ENCODE measurements at regions not wholly inside any gene's neighbourhood (a gene's known extent, or its start where the extent isn't known, plus 50 kb on each side); places are given as distances from the start of the nearest gene placed in this dataset.

DNA sequence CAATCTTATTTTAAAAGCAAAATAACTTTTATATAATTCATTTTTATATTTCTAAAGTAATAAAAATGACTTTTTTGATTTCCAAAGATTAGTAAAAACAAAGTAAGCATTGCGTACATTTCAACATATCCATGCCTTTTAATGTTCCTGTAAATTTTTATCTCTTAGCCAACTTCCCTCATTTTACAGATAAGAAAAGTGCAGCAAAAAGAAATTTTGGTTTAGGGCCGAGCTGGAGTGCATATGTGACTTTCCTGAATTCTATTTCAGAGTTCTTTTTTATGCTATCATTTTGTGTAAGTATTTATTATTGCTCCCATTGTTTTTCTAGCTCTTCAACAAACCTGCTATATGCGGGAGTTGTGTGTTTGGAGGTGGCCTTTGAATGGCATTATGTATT is 195.3 kb downstream of the NHLRC3 start:
- H3K4me2 ChIP-seq (ENCODE audit: extremely low read depth, insufficient read depth, low read length), result no peak overlapping the region
- H3K9ac ChIP-seq (ENCODE audit: insufficient read depth, low read length), result no peak overlapping the region
- H3K36me3 ChIP-seq (ENCODE audit: control insufficient read depth, insufficient read depth, low read length), result no peaks in the 10 kb centered on the region
- H2AFZ ChIP-seq (ENCODE audit: low read length), result no peak overlapping the region
- no peaks in the 10 kb centered on the region for H4K20me1 ChIP-seq (ENCODE audit: control insufficient read depth, extremely low read depth, insufficient read depth, low read length)
- TF ChIP-seq CTCF (conservative IDR thresholded peaks at IDR 0.05 in 1 of 2, IDR thresholded peaks at IDR 0.05 in 1 of 2; ENCODE audit: low read depth in 1 of 2, low read length in 2 of 2), result no peak
- TF ChIP-seq EZH2 (IDR thresholded peaks at IDR 0.05; ENCODE audit: low read length, missing control alignments), result no peak
- H3K27me3 ChIP-seq (ENCODE audit: control insufficient read depth, insufficient read depth, low read length), result no peaks in the 10 kb centered on the region
- DNase-seq (ENCODE audit: low read depth in 2 of 2), result no peak
- no peak overlapping the region for H3K4me3 ChIP-seq (replicated peaks in 1 of 4; ENCODE audit: control extremely low read depth in 1 of 4, insufficient read depth in 1 of 4, low read depth in 3 of 4, low read length in 4 of 4)
- H3K4me1 ChIP-seq (ENCODE audit: control insufficient read depth, extremely low read depth, insufficient read depth, low read length), result no peaks in the 10 kb centered on the region
- H3K9me3 ChIP-seq (ENCODE audit: control insufficient read depth, insufficient read depth, low read depth, low read length), result no peaks in the 10 kb centered on the region
- H3K79me2 ChIP-seq (ENCODE audit: control insufficient read depth, insufficient read depth, low read length), result no peaks in the 10 kb centered on the region
- H3K27ac ChIP-seq (ENCODE audit: insufficient read depth, low read length), result no peak overlapping the region

- Histone ChIP-seq H3K36me3 (ENCODE audit: control insufficient read depth, insufficient read depth, low read length) (no peaks in the 10 kb centered on the region), H3K27me3 (ENCODE audit: control insufficient read depth, insufficient read depth, low read length) (no peaks in the 10 kb centered on the region), H3K9me3 (ENCODE audit: control insufficient read depth, insufficient read depth, low read depth, low read length) (no peaks in the 10 kb centered on the region), H3K9ac (ENCODE audit: insufficient read depth, low read length) (no peak overlapping the region), H3K4me3 (replicated peaks in 1 of 4; ENCODE audit: control extremely low read depth in 1 of 4, insufficient read depth in 1 of 4, low read depth in 3 of 4, low read length in 4 of 4) (no peak overlapping the region), H3K4me2 (ENCODE audit: extremely low read depth, insufficient read depth, low read length) (no peak overlapping the region), H3K4me1 (ENCODE audit: control insufficient read depth, extremely low read depth, insufficient read depth, low read length) (no peaks in the 10 kb centered on the region), H3K79me2 (ENCODE audit: control insufficient read depth, insufficient read depth, low read length) (no peaks in the 10 kb centered on the region), H4K20me1 (ENCODE audit: control insufficient read depth, extremely low read depth, insufficient read depth, low read length) (no peaks in the 10 kb centered on the region), H3K27ac (ENCODE audit: insufficient read depth, low read length) (no peak overlapping the region), H2AFZ (ENCODE audit: low read length) (no peak overlapping the region)
- DNase-seq (ENCODE audit: low read depth in 2 of 2), result no peak
- TF ChIP-seq EZH2 (IDR thresholded peaks at IDR 0.05; ENCODE audit: low read length, missing control alignments) (no peak), CTCF (conservative IDR thresholded peaks at IDR 0.05 in 1 of 2, IDR thresholded peaks at IDR 0.05 in 1 of 2; ENCODE audit: low read depth in 1 of 2, low read length in 2 of 2) (no peak)
Observed at GRCh38 chr13:39244561-39245230, 206.4 kb downstream of the NHLRC3 start.

DNA sequence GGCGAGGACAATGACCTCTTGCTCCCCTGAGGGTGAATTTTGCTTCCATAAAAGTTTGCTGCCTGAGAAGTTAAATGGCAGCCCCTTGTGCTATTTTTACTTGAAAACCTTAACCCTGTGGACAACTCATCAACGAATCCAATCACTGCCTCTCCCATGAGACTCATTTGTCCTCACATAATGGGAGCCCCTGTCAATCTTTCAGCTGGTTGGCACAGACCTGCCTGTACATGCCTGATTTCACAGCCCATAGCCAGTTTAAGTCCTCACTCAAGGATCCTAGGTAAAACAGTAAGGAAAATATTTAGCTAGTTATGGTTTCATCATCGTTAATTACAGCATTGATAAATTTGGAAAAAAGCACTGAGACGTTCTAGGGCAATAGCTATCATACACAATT is 207.4 kb downstream of the NHLRC3 start:
- Histone ChIP-seq H3K4me3 (replicated peaks in 1 of 4; ENCODE audit: control extremely low read depth in 1 of 4, insufficient read depth in 1 of 4, low read depth in 3 of 4, low read length in 4 of 4) (no peak overlapping the region), H3K36me3 (ENCODE audit: control insufficient read depth, insufficient read depth, low read length) (no peaks in the 10 kb centered on the region), H4K20me1 (ENCODE audit: control insufficient read depth, extremely low read depth, insufficient read depth, low read length) (no peaks in the 10 kb centered on the region)

More for the DNA sequence above, 207.4 kb downstream of the NHLRC3 start:
- Histone ChIP-seq H3K4me1 (ENCODE audit: control insufficient read depth, extremely low read depth, insufficient read depth, low read length) (no peaks in the 10 kb centered on the region), H3K27ac (ENCODE audit: insufficient read depth, low read length) (no peak overlapping the region), H2AFZ (ENCODE audit: low read length) (no peak overlapping the region), H3K79me2 (ENCODE audit: control insufficient read depth, insufficient read depth, low read length) (no peaks in the 10 kb centered on the region), H3K9ac (ENCODE audit: insufficient read depth, low read length) (no peak overlapping the region), H3K9me3 (ENCODE audit: control insufficient read depth, insufficient read depth, low read depth, low read length) (no peaks in the 10 kb centered on the region), H3K27me3 (ENCODE audit: control insufficient read depth, insufficient read depth, low read length) (no peaks in the 10 kb centered on the region), H3K4me2 (ENCODE audit: extremely low read depth, insufficient read depth, low read length) (no peak overlapping the region)
- DNase-seq (ENCODE audit: low read depth in 2 of 2), result no peak
- no peak for TF ChIP-seq CTCF (conservative IDR thresholded peaks at IDR 0.05 in 1 of 2, IDR thresholded peaks at IDR 0.05 in 1 of 2; ENCODE audit: low read depth in 1 of 2, low read length in 2 of 2)
- TF ChIP-seq EZH2 (IDR thresholded peaks at IDR 0.05; ENCODE audit: low read length, missing control alignments), result no peak
